ENCODE measurements at regions not wholly inside any gene's neighbourhood (a gene's known extent, or its start where the extent isn't known, plus 50 kb on each side); places are given as distances from the start of the nearest gene placed in this dataset.
"Not testable (repeated sequence)": the region's sequence is repeated elsewhere in the genome, so short reads cannot be mapped to it uniquely, and the experiment has no call there.

- H3K36me3 Mint-ChIP-seq, result no peaks in the 10 kb centered on the region
- H3K9me3 Mint-ChIP-seq, result no peaks in the 10 kb centered on the region
- H3K27me3 Mint-ChIP-seq, result no peaks in the 10 kb centered on the region
Measured at GRCh38 chr2:122563781-122564180, 808.3 kb downstream of the TSN start.

GRCh38 chr2:122564843-122565242 is 809.4 kb downstream of the TSN start:
- Mint-ChIP-seq H3K9me3 (no peaks in the 10 kb centered on the region), H3K27me3 (no peaks in the 10 kb centered on the region), H3K4me3 (no peak overlapping the region), H3K36me3 (no peaks in the 10 kb centered on the region), H3K27ac (no peak overlapping the region), H3K4me1 (no peaks in the 10 kb centered on the region)

More at GRCh38 chr2:122563781-122564180, 808.3 kb downstream of the TSN start:
- Mint-ChIP-seq H3K27ac (no peak overlapping the region), H3K4me1 (no peaks in the 10 kb centered on the region), H3K4me3 (no peak overlapping the region)

DNA sequence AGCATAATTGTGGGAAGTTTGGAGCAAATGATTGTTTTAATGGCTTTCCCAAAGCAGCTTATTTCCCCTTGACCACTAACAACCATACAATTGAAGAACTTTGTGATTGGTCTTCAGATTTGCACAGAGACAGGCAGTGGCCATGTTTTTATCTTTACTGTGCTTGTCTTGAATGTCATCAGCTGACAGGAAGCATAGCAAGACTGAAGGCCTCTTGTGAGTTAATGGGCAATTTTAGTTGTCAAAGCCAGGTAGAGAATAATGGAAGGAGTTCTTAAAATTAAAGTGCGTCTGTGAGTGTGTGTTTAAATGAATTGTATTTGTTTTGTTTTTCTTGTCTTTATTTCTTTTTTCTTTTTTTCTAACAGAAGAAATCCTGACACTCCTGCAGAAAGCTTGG is 809.9 kb downstream of the TSN start:
- Mint-ChIP-seq H3K4me3 (no peak overlapping the region), H3K27me3 (no peaks in the 10 kb centered on the region), H3K27ac (no peak overlapping the region), H3K4me1 (no peaks in the 10 kb centered on the region), H3K36me3 (no peaks in the 10 kb centered on the region), H3K9me3 (no peaks in the 10 kb centered on the region)

- no peaks in the 10 kb centered on the region for H3K9me3 Mint-ChIP-seq
- no peaks in the 10 kb centered on the region for H3K36me3 Mint-ChIP-seq
- H3K4me3 Mint-ChIP-seq, result no peak overlapping the region
- no peak overlapping the region for H3K27ac Mint-ChIP-seq
- H3K4me1 Mint-ChIP-seq, result no peaks in the 10 kb centered on the region
- H3K27me3 Mint-ChIP-seq, result no peaks in the 10 kb centered on the region
Measured at GRCh38 chr2:122570641-122571040, 815.2 kb downstream of the TSN start.

GRCh38 chr2:122571471-122571870 is 816.0 kb downstream of the TSN start:
- not testable (repeated sequence) for H3K36me3 Mint-ChIP-seq, H3K4me1 Mint-ChIP-seq, H3K27me3 Mint-ChIP-seq, H3K9me3 Mint-ChIP-seq, H3K27ac Mint-ChIP-seq, H3K4me3 Mint-ChIP-seq

DNA sequence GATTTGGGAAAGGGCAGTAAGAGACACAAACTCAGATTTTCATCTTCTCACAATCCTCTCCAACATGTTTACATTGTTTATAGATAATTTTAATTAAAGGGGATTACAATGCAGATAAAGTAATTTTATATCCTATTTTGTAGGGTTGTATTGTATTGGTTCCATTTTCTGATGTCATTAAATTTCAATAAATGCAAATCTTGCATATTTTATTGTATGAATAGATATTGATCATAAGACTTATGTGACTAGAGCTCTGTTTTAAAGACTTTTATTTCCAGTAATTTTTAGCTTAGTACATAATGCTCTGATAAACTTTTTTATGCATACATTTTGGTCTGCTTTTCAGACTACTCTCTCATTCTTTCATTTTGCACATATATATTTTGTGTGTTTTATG is 819.6 kb downstream of the TSN start:
- H3K36me3 Mint-ChIP-seq, result no peaks in the 10 kb centered on the region
- no peaks in the 10 kb centered on the region for H3K9me3 Mint-ChIP-seq
- H3K4me3 Mint-ChIP-seq, result no peak overlapping the region
- H3K4me1 Mint-ChIP-seq, result no peaks in the 10 kb centered on the region
- no peaks in the 10 kb centered on the region for H3K27me3 Mint-ChIP-seq
- H3K27ac Mint-ChIP-seq, result no peak overlapping the region

DNA sequence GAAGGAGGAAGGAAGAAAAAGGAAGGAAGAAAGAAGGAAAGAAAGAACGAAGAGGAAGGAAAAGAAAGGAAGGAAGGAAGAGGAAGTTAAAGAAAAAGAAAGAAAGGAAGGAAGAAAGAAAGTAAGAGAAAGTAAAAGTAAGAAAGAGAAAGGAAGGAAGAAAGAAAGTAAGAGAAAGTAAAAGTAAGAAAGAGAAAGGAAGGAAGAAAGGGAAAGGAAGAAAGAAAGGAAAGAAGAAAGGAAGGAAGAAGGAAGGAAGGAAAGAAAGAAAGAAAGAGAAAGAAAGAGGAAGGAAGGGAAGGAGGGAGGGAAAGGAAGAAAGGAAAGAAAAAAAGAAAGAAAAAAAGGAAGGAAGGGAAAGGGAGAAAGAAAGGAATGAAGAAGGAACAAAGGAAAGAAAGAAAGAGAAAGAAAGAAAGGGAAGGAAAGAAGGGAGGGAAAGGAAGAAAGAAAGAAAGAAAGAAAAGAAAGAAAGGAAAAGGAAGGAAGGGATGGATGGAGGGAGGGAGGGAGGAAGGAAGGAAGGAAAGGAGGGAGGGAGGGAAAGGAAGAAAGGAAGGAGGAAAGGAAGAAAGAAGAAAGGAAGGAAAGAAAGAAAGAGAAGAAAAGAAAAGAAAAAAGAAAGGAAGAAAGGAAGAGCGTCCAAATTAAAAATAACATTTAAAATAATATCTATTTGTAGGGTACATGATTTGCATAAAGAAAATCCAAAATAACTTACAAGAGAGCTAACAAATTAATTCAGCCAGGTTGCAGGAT is 827.9 kb downstream of the TSN start:
- H3K27me3 Mint-ChIP-seq, result no peaks in the 10 kb centered on the region
- peaks cover 18% of the 10 kb centered on the region for H3K9me3 Mint-ChIP-seq
- no peak overlapping the region for H3K4me3 Mint-ChIP-seq
- no peaks in the 10 kb centered on the region for H3K36me3 Mint-ChIP-seq
- H3K27ac Mint-ChIP-seq, result no peak overlapping the region
- no peaks in the 10 kb centered on the region for H3K4me1 Mint-ChIP-seq

GRCh38 chr2:122590524-122590923 is 835.1 kb downstream of the TSN start:
- no peaks in the 10 kb centered on the region for H3K36me3 Mint-ChIP-seq

GRCh38 chr2:122595065-122595464 is 839.6 kb downstream of the TSN start:
- no peak overlapping the region for H3K4me3 Mint-ChIP-seq

More at GRCh38 chr2:122590524-122590923, 835.1 kb downstream of the TSN start:
- H3K9me3 Mint-ChIP-seq, result peaks cover 16% of the 10 kb centered on the region
- H3K4me1 Mint-ChIP-seq, result no peaks in the 10 kb centered on the region
- no peak overlapping the region for H3K27ac Mint-ChIP-seq
- H3K4me3 Mint-ChIP-seq, result no peak overlapping the region
- H3K27me3 Mint-ChIP-seq, result no peaks in the 10 kb centered on the region

GRCh38 chr2:122596598-122596997 is 841.1 kb downstream of the TSN start:
- no peaks in the 10 kb centered on the region for H3K36me3 Mint-ChIP-seq
- no peak overlapping the region for H3K4me3 Mint-ChIP-seq
- H3K4me1 Mint-ChIP-seq, result no peaks in the 10 kb centered on the region

More at GRCh38 chr2:122595065-122595464, 839.6 kb downstream of the TSN start:
- H3K27me3 Mint-ChIP-seq, result no peaks in the 10 kb centered on the region
- no peak overlapping the region for H3K27ac Mint-ChIP-seq
- H3K36me3 Mint-ChIP-seq, result no peaks in the 10 kb centered on the region
- H3K9me3 Mint-ChIP-seq, result peaks cover 6% of the 10 kb centered on the region
- H3K4me1 Mint-ChIP-seq, result no peaks in the 10 kb centered on the region

GRCh38 chr2:122598784-122599183 is 843.3 kb downstream of the TSN start:
- Mint-ChIP-seq H3K9me3 (no peaks in the 10 kb centered on the region), H3K36me3 (no peaks in the 10 kb centered on the region), H3K4me1 (no peaks in the 10 kb centered on the region), H3K27ac (no peak overlapping the region), H3K27me3 (no peaks in the 10 kb centered on the region), H3K4me3 (no peak overlapping the region)

More at GRCh38 chr2:122596598-122596997, 841.1 kb downstream of the TSN start:
- H3K27ac Mint-ChIP-seq, result no peak overlapping the region
- H3K9me3 Mint-ChIP-seq, result peaks cover 6% of the 10 kb centered on the region
- H3K27me3 Mint-ChIP-seq, result no peaks in the 10 kb centered on the region

DNA sequence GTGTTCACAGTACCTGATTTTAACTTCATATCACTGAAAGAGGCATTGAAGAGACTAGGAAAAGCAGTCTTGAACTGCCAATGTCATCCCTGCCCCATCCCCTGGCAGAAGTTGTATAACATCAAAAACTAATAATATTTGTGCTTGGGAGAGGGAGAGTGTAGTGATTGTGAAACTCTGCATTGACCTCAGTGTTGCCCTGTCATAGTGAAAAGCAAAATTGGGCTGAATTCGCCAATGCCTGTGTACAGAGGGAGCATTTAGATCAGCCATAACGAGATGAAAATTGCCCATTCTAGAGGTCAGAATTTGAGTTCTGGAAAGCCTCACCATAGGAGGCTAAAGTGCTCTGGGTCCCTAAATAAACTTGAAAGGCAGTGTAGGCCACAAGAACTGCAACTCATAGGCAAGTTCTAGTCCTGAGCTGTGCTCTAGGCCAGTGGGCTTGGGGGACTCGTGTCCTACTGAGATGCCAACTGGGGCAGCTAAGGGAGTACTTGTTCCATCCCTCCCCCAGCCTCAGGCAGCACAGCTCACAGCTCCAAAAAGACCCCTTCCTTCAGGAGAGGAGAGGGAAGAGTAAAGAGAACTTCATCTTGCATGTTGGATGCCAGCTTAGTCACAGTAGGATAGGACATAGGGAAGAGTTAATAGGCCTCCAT is 855.6 kb downstream of the TSN start:
- no peaks in the 10 kb centered on the region for H3K36me3 Mint-ChIP-seq
- H3K4me1 Mint-ChIP-seq, result no peaks in the 10 kb centered on the region
- no peaks in the 10 kb centered on the region for H3K27me3 Mint-ChIP-seq
- peaks cover 5% of the 10 kb centered on the region for H3K9me3 Mint-ChIP-seq
- H3K4me3 Mint-ChIP-seq, result no peak overlapping the region
- H3K27ac Mint-ChIP-seq, result no peak overlapping the region

- Mint-ChIP-seq H3K36me3 (no peaks in the 10 kb centered on the region), H3K9me3 (peaks cover 24% of the 10 kb centered on the region), H3K4me3 (no peak overlapping the region), H3K27ac (no peak overlapping the region), H3K4me1 (no peaks in the 10 kb centered on the region), H3K27me3 (no peaks in the 10 kb centered on the region)
Measured at GRCh38 chr2:122622934-122623333, 867.5 kb downstream of the TSN start.

- Mint-ChIP-seq H3K4me3 (no peak overlapping the region), H3K27me3 (no peaks in the 10 kb centered on the region), H3K9me3 (peaks cover 5% of the 10 kb centered on the region), H3K36me3 (no peaks in the 10 kb centered on the region), H3K27ac (no peak overlapping the region), H3K4me1 (no peaks in the 10 kb centered on the region)
Measured at GRCh38 chr2:122627388-122627787, 871.9 kb downstream of the TSN start.

- Mint-ChIP-seq H3K36me3 (no peaks in the 10 kb centered on the region), H3K9me3 (no peaks in the 10 kb centered on the region), H3K27me3 (no peaks in the 10 kb centered on the region), H3K4me1 (no peaks in the 10 kb centered on the region), H3K4me3 (no peak overlapping the region), H3K27ac (no peak overlapping the region)
Measured at GRCh38 chr2:122634256-122634655, 878.8 kb downstream of the TSN start.

DNA sequence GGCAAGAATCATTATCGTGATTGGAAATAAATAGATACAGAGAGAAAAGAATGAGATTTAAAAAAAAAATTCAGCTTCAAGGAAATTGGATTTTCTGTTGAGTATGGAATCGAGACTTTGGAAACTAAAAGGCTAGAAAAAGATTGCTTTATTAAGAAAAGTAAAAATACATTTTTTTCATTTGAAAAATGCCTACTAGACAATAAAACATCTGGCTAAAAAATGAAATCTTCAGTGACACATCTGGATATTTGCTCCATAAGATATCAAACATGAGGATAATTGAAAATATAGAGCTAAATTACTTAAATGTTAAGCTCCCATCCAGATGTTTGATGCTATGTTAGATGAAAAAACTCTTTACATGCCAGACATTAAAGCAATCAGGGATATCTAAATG is 879.5 kb downstream of the TSN start:
- Mint-ChIP-seq H3K27me3 (no peaks in the 10 kb centered on the region), H3K9me3 (no peaks in the 10 kb centered on the region), H3K27ac (no peak overlapping the region), H3K4me3 (no peak overlapping the region), H3K36me3 (no peaks in the 10 kb centered on the region), H3K4me1 (no peaks in the 10 kb centered on the region)
